Esophagus squamous epithelium (tissue), 4 donors: ENCODE measurements at regions not wholly inside any gene's neighbourhood (a gene's known extent, or its start where the extent isn't known, plus 50 kb on each side); places are given as distances from the start of the nearest gene placed in this dataset.

Experiments used
- POLR2A ChIP-seq, 4 donors: fragments of 450-650 bp; IDR thresholded peaks; one replicate each; pipeline ENCODE4 v1.6.1; 2017; ENCODE audit warnings: antibody characterized with exemption in 4 of 4, mild to moderate bottlenecking in 4 of 4, moderate library complexity in 3 of 4
- TF ChIP-seq, protein P1 (sequence below), 6 experiments: fragments of 450-650 bp in 4 of 6; fragments of 200-600 bp in 2 of 6; sonication (generic) in 2 of 6; IDR thresholded peaks; one replicate each; pipeline ENCODE4 v1.5.1; 2016 to 2019; ENCODE audit warnings: antibody characterized with exemption in 6 of 6, mild to moderate bottlenecking in 4 of 6, moderate library complexity in 4 of 6

DNA sequence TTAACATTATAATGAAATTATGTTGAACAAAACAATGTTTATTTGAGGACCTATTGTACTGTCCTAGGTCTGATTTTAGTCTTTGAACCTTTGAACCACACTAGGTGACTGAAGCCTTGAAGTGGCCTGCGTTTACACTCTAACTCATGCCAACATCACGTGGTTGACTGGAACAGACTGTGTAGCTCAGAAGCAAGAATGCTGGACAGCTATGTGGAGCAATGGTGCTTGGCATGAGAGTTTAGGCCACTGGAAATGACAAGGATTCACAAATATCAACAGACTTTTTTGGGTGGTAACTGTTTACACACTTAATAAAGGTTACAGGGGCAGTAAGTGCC, 391.5 kb downstream of the RAP2B start:
- TF ChIP-seq POLR2A (IDR thresholded peaks at IDR 0.05) = no peak
- TF ChIP-seq, protein P1, sequence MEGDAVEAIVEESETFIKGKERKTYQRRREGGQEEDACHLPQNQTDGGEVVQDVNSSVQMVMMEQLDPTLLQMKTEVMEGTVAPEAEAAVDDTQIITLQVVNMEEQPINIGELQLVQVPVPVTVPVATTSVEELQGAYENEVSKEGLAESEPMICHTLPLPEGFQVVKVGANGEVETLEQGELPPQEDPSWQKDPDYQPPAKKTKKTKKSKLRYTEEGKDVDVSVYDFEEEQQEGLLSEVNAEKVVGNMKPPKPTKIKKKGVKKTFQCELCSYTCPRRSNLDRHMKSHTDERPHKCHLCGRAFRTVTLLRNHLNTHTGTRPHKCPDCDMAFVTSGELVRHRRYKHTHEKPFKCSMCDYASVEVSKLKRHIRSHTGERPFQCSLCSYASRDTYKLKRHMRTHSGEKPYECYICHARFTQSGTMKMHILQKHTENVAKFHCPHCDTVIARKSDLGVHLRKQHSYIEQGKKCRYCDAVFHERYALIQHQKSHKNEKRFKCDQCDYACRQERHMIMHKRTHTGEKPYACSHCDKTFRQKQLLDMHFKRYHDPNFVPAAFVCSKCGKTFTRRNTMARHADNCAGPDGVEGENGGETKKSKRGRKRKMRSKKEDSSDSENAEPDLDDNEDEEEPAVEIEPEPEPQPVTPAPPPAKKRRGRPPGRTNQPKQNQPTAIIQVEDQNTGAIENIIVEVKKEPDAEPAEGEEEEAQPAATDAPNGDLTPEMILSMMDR (IDR thresholded peaks at IDR 0.05) = no peak
